SH-SY5Y (cell line): ENCODE measurements at regions not wholly inside any gene's neighbourhood (a gene's known extent, or its start where the extent isn't known, plus 50 kb on each side); places are given as distances from the start of the nearest gene placed in this dataset.

Experiments
- GATA2 ChIP-seq: IDR thresholded peaks from 2 replicates; pipeline ENCODE4 v1.6.1; 2011; ENCODE audit warnings: mild to moderate bottlenecking, low read depth, low read length
- GATA3 ChIP-seq: IDR thresholded peaks from 2 replicates; pipeline ENCODE4 v1.6.1; 2011; ENCODE audit warnings: low read depth, mild to moderate bottlenecking, low read length, moderate library complexity

DNA sequence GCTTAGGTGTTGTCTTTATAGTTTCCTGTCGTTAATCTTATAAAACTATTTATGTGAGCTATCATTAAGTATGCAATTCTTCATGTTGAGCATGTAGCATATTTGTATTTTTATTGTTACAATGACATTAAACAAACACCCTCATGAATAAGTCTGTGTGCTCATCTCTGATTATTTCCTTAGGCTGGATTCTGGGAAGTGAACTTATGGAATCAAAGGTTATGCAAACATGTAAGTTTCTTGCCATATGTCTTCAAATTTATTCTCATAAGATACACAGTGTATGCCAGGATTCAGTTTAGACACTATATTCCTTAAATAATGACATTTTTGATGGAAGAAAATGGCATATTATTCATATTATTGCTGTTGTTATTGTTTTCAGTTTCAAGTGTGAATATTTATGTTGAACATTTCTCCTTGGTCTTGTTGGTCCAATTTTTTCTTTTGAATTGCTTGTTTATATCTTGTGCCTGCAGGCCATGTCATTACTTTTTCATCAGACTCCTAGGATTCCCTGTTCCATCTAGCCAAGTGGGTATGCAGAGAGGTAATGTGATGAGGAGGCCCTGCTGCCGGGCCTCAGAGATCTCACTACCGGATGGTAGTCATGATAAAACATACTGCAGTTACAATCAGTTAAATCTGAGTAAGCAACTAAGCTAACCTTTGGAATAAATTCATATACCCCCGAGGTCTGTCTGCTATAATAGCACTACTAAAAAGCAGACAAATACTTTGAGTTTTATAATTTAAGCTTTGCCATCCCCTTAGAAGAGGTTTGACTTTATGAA lies 684.3 kb upstream of the SGO1 start:
- TF ChIP-seq GATA2, result no peak
- no peak for TF ChIP-seq GATA3
